ENCODE measurements at regions not wholly inside any gene's neighbourhood (a gene's known extent, or its start where the extent isn't known, plus 50 kb on each side); places are given as distances from the start of the nearest gene placed in this dataset.

GRCh38 chr7:45401155-45401554 is 173.0 kb upstream of the ADCY1 start:
- TF ChIP-seq CTCF (IDR thresholded peaks at IDR 0.05) (no peak), POLR2A (IDR thresholded peaks at IDR 0.05) (no peak)
